ENCODE measurements at regions not wholly inside any gene's neighbourhood (a gene's known extent, or its start where the extent isn't known, plus 50 kb on each side); places are given as distances from the start of the nearest gene placed in this dataset.

- no peak for TF ChIP-seq POLR2AphosphoS5 (IDR thresholded peaks at IDR 0.05; ENCODE audit: low read depth, low read length)
- TF ChIP-seq CTCF (IDR thresholded peaks at IDR 0.05): no peak
- no peak for TF ChIP-seq REST (IDR thresholded peaks at IDR 0.05; ENCODE audit: insufficient read depth in 1 of 2, low read depth in 2 of 2, low read length in 1 of 2)
- no peak for TF ChIP-seq TCF7L2 (IDR thresholded peaks at IDR 0.05; ENCODE audit: low read depth, low read length)
- no peak for TF ChIP-seq SIN3A (IDR thresholded peaks at IDR 0.05; ENCODE audit: borderline replicate concordance, insufficient read depth, low read depth, low read length)
Measured at GRCh38 chr6:168383062-168383854, 57.7 kb upstream of the SMOC2 start.
